ENCODE measurements at regions not wholly inside any gene's neighbourhood (a gene's known extent, or its start where the extent isn't known, plus 50 kb on each side); places are given as distances from the start of the nearest gene placed in this dataset.
"Not testable (repeated sequence)": the region's sequence is repeated elsewhere in the genome, so short reads cannot be mapped to it uniquely, and the experiment has no call there.

GRCh38 chr9:135404451-135405144 is 75.0 kb upstream of the PPP1R26 start:
- no peaks in the 10 kb centered on the region for H3K4me1 Mint-ChIP-seq
- H3K4me1 ChIP-seq (ENCODE audit: insufficient read depth, low read length), result no peaks in the 10 kb centered on the region
- no peaks in the 10 kb centered on the region for H3K36me3 ChIP-seq (ENCODE audit: insufficient read depth, low read length)
- no peak overlapping the region for H3K27ac ChIP-seq (ENCODE audit: low read depth, low read length)
- no peak overlapping the region for H3K4me3 ChIP-seq (ENCODE audit: low read length)
- no peaks in the 10 kb centered on the region for H3K27me3 ChIP-seq (ENCODE audit: insufficient read depth, low read length, poor library complexity, severe bottlenecking)
- no peak overlapping the region for H3K4me3 Mint-ChIP-seq
- H3K27ac Mint-ChIP-seq, result no peak overlapping the region
- peaks cover 0 to 4% (median 0%) of the 10 kb centered on the region in 5 donors for H3K9me3 Mint-ChIP-seq
- peaks cover 11 to 18% of the 10 kb centered on the region in 2 donors for H3K27me3 Mint-ChIP-seq
- DNase-seq, result no peak
- POLR2A ChIA-PET, result no interaction called here
- no peaks in the 10 kb centered on the region for H3K9me3 ChIP-seq (ENCODE audit: low read length)
- CTCF ChIA-PET, result interaction anchor here (0.9 kb wide), 1 partner anchor 9 kb away, joined by 3 read pairs; no protein-coding TSS in a partner anchor
- H3K36me3 Mint-ChIP-seq, result no peaks in the 10 kb centered on the region

- DNase-seq; H3K36me3 Mint-ChIP-seq; CTCF ChIA-PET; H3K36me3 ChIP-seq (ENCODE audit: insufficient read depth, low read length); H3K27ac ChIP-seq (ENCODE audit: low read depth, low read length); H3K4me1 Mint-ChIP-seq; H3K4me3 Mint-ChIP-seq; H3K9me3 ChIP-seq (ENCODE audit: low read length); H3K27ac Mint-ChIP-seq; H3K9me3 Mint-ChIP-seq; H3K27me3 ChIP-seq (ENCODE audit: insufficient read depth, low read length, poor library complexity, severe bottlenecking); H3K4me3 ChIP-seq (ENCODE audit: low read length); H3K4me1 ChIP-seq (ENCODE audit: insufficient read depth, low read length); POLR2A ChIA-PET: not testable (repeated sequence)
- H3K27me3 Mint-ChIP-seq, result peaks cover 13 to 18% of the 10 kb centered on the region in 2 donors
These were observed 74.5 kb upstream of the PPP1R26 start for GRCh38 chr9:135405145-135405464.

GRCh38 chr9:135408476-135409254 is 70.9 kb upstream of the PPP1R26 start:
- CTCF ChIA-PET, result no interaction called here
- Mint-ChIP-seq H3K4me3 (no peak overlapping the region), H3K36me3 (no peaks in the 10 kb centered on the region), H3K9me3 (no peaks in the 10 kb centered on the region), H3K27ac (peak overlapping the region in 1 of 8 donors; percentile 14), H3K27me3 (peaks cover 16% of the 10 kb centered on the region in 2 donors), H3K4me1 (no peaks in the 10 kb centered on the region)
- peaks cover 4% of the 10 kb centered on the region for H3K27me3 ChIP-seq (ENCODE audit: insufficient read depth, low read length, poor library complexity, severe bottlenecking)
- DNase-seq, result no peak
- H3K4me1 ChIP-seq (ENCODE audit: insufficient read depth, low read length), result no peaks in the 10 kb centered on the region
- no peaks in the 10 kb centered on the region for H3K36me3 ChIP-seq (ENCODE audit: insufficient read depth, low read length)
- POLR2A ChIA-PET, result no interaction called here
- H3K4me3 ChIP-seq (ENCODE audit: low read length), result no peak overlapping the region
- H3K9me3 ChIP-seq (ENCODE audit: low read length), result no peaks in the 10 kb centered on the region
- no peak overlapping the region for H3K27ac ChIP-seq (ENCODE audit: low read depth, low read length)

GRCh38 chr9:135409286-135410200 is 70.0 kb upstream of the PPP1R26 start:
- Mint-ChIP-seq H3K36me3 (no peaks in the 10 kb centered on the region), H3K27me3 (peaks cover 16 to 19% of the 10 kb centered on the region in 2 donors), H3K9me3 (no peaks in the 10 kb centered on the region), H3K4me3 (no peak overlapping the region), H3K27ac (no peak overlapping the region), H3K4me1 (no peaks in the 10 kb centered on the region)
- POLR2A ChIA-PET, result no interaction called here
- Histone ChIP-seq H3K27me3 (ENCODE audit: insufficient read depth, low read length, poor library complexity, severe bottlenecking) (peaks cover 4% of the 10 kb centered on the region), H3K4me3 (ENCODE audit: low read length) (no peak overlapping the region), H3K36me3 (ENCODE audit: insufficient read depth, low read length) (no peaks in the 10 kb centered on the region), H3K27ac (ENCODE audit: low read depth, low read length) (no peak overlapping the region), H3K9me3 (ENCODE audit: low read length) (no peaks in the 10 kb centered on the region), H3K4me1 (ENCODE audit: insufficient read depth, low read length) (no peaks in the 10 kb centered on the region)
- DNase-seq, result no peak
- CTCF ChIA-PET, result no interaction called here

- no peaks in the 10 kb centered on the region for H3K9me3 Mint-ChIP-seq
- H3K4me3 ChIP-seq (ENCODE audit: low read length), result no peak overlapping the region
- H3K36me3 Mint-ChIP-seq, result no peaks in the 10 kb centered on the region
- H3K27me3 ChIP-seq (ENCODE audit: insufficient read depth, low read length, poor library complexity, severe bottlenecking), result peaks cover 4% of the 10 kb centered on the region
- no peak overlapping the region for H3K27ac ChIP-seq (ENCODE audit: low read depth, low read length)
- H3K36me3 ChIP-seq (ENCODE audit: insufficient read depth, low read length), result no peaks in the 10 kb centered on the region
- no peak overlapping the region for H3K4me3 Mint-ChIP-seq
- H3K27me3 Mint-ChIP-seq, result peaks cover 16 to 19% of the 10 kb centered on the region in 2 donors
- ChIA-PET POLR2A (interaction anchor here (0.5 kb wide), 1 partner anchor 96 kb away, joined by 3 read pairs; no protein-coding TSS in a partner anchor), CTCF (no interaction called here)
- no peaks in the 10 kb centered on the region for H3K4me1 ChIP-seq (ENCODE audit: insufficient read depth, low read length)
- H3K4me1 Mint-ChIP-seq, result no peaks in the 10 kb centered on the region
- no peak overlapping the region for H3K27ac Mint-ChIP-seq
- no peak for DNase-seq
- no peaks in the 10 kb centered on the region for H3K9me3 ChIP-seq (ENCODE audit: low read length)
These were observed 69.2 kb upstream of the PPP1R26 start for GRCh38 chr9:135410421-135410820.

- Mint-ChIP-seq H3K36me3 (no peaks in the 10 kb centered on the region), H3K4me1 (no peaks in the 10 kb centered on the region), H3K9me3 (no peaks in the 10 kb centered on the region), H3K4me3 (no peak overlapping the region), H3K27ac (no peak overlapping the region), H3K27me3 (peaks cover 13 to 19% of the 10 kb centered on the region in 2 donors)
- H3K9me3 ChIP-seq (ENCODE audit: low read length), result no peaks in the 10 kb centered on the region
- H3K27ac ChIP-seq (ENCODE audit: low read depth, low read length), result no peak overlapping the region
- ChIA-PET CTCF (interaction anchor here (1.9 kb wide), 1 partner anchor 961 kb away, joined by 6 read pairs; no protein-coding TSS in a partner anchor), POLR2A (interaction anchor here (0.5 kb wide), 1 partner anchor 95 kb away, joined by 3 read pairs; no protein-coding TSS in a partner anchor)
- H3K36me3 ChIP-seq (ENCODE audit: insufficient read depth, low read length), result no peaks in the 10 kb centered on the region
- no peak for DNase-seq
- no peak overlapping the region for H3K4me3 ChIP-seq (ENCODE audit: low read length)
- peaks cover 4% of the 10 kb centered on the region for H3K27me3 ChIP-seq (ENCODE audit: insufficient read depth, low read length, poor library complexity, severe bottlenecking)
- H3K4me1 ChIP-seq (ENCODE audit: insufficient read depth, low read length), result no peaks in the 10 kb centered on the region
These were observed 68.6 kb upstream of the PPP1R26 start for GRCh38 chr9:135410831-135411473.

- H3K36me3 ChIP-seq (ENCODE audit: insufficient read depth, low read length); DNase-seq; H3K9me3 ChIP-seq (ENCODE audit: low read length); H3K9me3 Mint-ChIP-seq; H3K4me1 ChIP-seq (ENCODE audit: insufficient read depth, low read length); H3K27me3 ChIP-seq (ENCODE audit: insufficient read depth, low read length, poor library complexity, severe bottlenecking); H3K4me3 ChIP-seq (ENCODE audit: low read length); H3K4me1 Mint-ChIP-seq; H3K27ac ChIP-seq (ENCODE audit: low read depth, low read length); H3K36me3 Mint-ChIP-seq; H3K27ac Mint-ChIP-seq; POLR2A ChIA-PET; H3K4me3 Mint-ChIP-seq: not testable (repeated sequence)
- CTCF ChIA-PET, result interaction anchor here (1.3 to 1.9 kb wide), 2 partner anchors 962 to 963 kb away, joined by 3 to 6 read pairs; no protein-coding TSS in a partner anchor
- peaks cover 11 to 15% of the 10 kb centered on the region in 2 donors for H3K27me3 Mint-ChIP-seq
These were observed 68.0 kb upstream of the PPP1R26 start for GRCh38 chr9:135411605-135412004.
